Upper lobe of right lung (tissue), 1 donor: ENCODE measurements at regions not wholly inside any gene's neighbourhood (a gene's known extent, or its start where the extent isn't known, plus 50 kb on each side); places are given as distances from the start of the nearest gene placed in this dataset.
"Not testable (repeated sequence)": the region's sequence is repeated elsewhere in the genome, so short reads cannot be mapped to it uniquely, and the experiment has no call there.

Source experiments
- ATAC-seq: fragments of 200-7000 bp; cut with Tn5 transposase; one replicate; pipeline ENCODE4 v1.9.1; 2020; ENCODE audit warnings: mild to moderate bottlenecking, moderate library complexity
- DNase-seq: peaks from one replicate; pipeline ENCODE4 v3.0.0-alpha.2; 2020
- H3K27ac ChIP-seq: fragments of 200-600 bp; one replicate; pipeline ENCODE4 v1.8.0; 2022
- H3K27me3 ChIP-seq: fragments of 200-600 bp; one replicate; pipeline ENCODE4 v1.8.0; 2022; ENCODE audit warnings: mild to moderate bottlenecking
- H3K36me3 ChIP-seq: fragments of 200-600 bp; one replicate; pipeline ENCODE4 v1.8.0; 2022
- H3K4me1 ChIP-seq: fragments of 200-600 bp; one replicate; pipeline ENCODE4 v1.8.0; 2022
- H3K4me3 ChIP-seq: fragments of 200-600 bp; one replicate; pipeline ENCODE4 v1.8.0; 2022; ENCODE audit warnings: mild to moderate bottlenecking
- H3K9me3 ChIP-seq: fragments of 200-600 bp; one replicate; pipeline ENCODE4 v1.8.0; 2022
- intact Hi-C: fragments of 100-400 bp; cut with DNase I; formaldehyde crosslinking; loops from one replicate; pipeline ENCODE4 v1.11.0; 2022
- TF ChIP-seq, protein P1 (sequence below): fragments of 200-600 bp; IDR thresholded peaks from one replicate; pipeline ENCODE4 v1.8.0; 2022; ENCODE audit warnings: antibody characterized with exemption
- donor health status: DM: no; HTN: yes; CAD: no; lungs with severe emphysema.

DNA sequence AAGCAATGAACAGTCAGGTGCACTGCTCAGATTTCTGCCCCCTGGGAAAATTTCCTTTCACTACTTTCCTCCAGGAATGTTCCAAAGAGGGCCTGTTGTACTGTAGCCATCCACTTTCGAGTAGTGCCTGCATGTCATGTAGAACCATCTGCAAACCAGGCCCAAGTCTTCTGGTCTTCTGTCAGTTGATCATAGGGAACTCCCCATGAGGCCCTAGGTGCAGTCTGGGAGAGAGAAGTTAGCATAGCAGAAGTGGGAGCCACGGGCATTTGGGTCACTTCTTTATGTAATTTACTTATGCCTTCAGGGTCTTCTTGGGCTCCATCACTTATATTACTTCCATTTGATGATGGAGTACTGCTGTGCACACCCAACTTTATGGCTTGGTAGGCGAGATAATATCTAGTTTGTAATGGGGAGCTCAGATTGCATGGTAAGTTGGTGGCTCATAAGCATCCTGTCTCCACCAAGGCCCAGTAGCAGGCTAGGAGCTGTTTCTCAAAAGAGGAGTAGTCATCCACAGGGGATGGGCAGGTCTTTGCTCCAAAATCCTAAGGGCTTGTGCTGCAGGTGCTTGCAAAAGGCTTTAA lies 151.4 kb downstream of the NFKBIZ start:
- Histone ChIP-seq H3K4me1 (no peaks in the 10 kb centered on the region), H3K36me3 (no peaks in the 10 kb centered on the region), H3K9me3 (no peaks in the 10 kb centered on the region), H3K4me3 (no peak overlapping the region), H3K27ac (no peak overlapping the region), H3K27me3 (no peaks in the 10 kb centered on the region)
- TF ChIP-seq, protein P1, sequence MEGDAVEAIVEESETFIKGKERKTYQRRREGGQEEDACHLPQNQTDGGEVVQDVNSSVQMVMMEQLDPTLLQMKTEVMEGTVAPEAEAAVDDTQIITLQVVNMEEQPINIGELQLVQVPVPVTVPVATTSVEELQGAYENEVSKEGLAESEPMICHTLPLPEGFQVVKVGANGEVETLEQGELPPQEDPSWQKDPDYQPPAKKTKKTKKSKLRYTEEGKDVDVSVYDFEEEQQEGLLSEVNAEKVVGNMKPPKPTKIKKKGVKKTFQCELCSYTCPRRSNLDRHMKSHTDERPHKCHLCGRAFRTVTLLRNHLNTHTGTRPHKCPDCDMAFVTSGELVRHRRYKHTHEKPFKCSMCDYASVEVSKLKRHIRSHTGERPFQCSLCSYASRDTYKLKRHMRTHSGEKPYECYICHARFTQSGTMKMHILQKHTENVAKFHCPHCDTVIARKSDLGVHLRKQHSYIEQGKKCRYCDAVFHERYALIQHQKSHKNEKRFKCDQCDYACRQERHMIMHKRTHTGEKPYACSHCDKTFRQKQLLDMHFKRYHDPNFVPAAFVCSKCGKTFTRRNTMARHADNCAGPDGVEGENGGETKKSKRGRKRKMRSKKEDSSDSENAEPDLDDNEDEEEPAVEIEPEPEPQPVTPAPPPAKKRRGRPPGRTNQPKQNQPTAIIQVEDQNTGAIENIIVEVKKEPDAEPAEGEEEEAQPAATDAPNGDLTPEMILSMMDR = no peak
- intact Hi-C loops = no loop called here
- DNase-seq (no peak), ATAC-seq (no peak)

DNA sequence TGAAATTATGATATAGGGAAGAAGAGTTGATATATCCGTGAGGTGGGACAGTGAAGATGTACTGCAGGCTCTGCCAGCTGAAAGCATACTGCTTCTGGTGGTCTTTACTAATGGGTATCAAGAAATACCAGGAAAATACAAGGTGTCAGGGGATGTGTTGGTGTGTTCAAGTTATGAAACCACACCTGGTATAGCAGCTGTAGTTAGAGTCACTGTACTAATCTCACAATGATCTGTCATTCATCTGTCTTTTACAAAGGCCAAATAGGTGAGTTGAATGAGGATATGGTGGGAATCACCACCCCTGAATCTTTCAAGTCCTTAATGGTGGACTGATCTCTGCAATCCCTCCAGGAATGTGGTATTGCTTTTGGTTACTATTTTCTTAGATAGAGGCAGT lies 152.7 kb downstream of the NFKBIZ start:
- TF ChIP-seq, protein P1 = no peak
- Histone ChIP-seq H3K4me1 (peaks cover 5% of the 10 kb centered on the region), H3K9me3 (no peaks in the 10 kb centered on the region), H3K27ac (no peak overlapping the region), H3K4me3 (no peak overlapping the region), H3K36me3 (no peaks in the 10 kb centered on the region), H3K27me3 (no peaks in the 10 kb centered on the region)
- no peak for ATAC-seq
- intact Hi-C loops = no loop called here
- no peak for DNase-seq

DNA sequence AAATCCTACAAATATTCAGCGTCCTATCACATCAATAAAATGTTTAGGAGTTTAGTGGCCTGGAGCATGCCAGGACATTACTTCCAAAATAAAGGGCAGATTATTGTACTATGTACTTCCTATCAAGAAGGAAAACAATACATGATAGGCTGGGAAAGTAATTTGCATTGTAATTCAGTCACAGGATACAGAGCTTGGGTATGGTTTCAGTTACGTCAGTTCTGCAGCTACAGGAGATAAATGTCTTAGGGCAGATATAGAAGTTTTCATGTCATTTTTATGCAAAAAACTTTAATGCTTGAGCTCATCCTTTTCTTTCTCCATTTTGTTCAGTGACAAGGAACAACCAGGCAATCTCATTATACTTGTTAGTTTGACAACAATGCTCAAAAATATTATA lies 155.2 kb downstream of the NFKBIZ start:
- H3K27ac ChIP-seq = no peak overlapping the region
- intact Hi-C loops = no loop called here
- no peak overlapping the region for H3K4me3 ChIP-seq
- DNase-seq = no peak
- no peak for ATAC-seq
- no peaks in the 10 kb centered on the region for H3K36me3 ChIP-seq
- TF ChIP-seq, protein P1 = no peak
- H3K9me3 ChIP-seq = no peaks in the 10 kb centered on the region
- H3K27me3 ChIP-seq = no peaks in the 10 kb centered on the region
- H3K4me1 ChIP-seq = peaks cover 5% of the 10 kb centered on the region

DNA sequence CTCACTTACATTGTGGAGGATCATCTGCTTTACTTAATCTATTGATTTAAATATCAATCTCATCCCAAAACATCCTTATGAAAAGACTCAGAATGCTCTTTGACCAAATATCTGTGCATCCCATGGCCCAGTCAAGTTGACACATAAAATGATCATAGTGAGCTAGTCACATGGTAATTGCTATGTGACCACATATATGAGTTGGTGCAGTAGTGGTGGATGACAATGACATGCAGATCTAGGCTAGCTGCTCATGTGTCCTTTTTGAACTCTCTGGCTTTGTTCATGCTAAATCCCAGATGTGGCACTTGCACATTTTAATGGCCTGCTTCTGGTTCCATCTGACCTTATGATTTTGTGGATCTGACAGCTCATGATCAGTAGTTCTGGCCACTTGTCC lies 156.2 kb downstream of the NFKBIZ start:
- H3K4me3 ChIP-seq = no peak overlapping the region
- no peaks in the 10 kb centered on the region for H3K27me3 ChIP-seq
- no peak for DNase-seq
- TF ChIP-seq, protein P1 = no peak
- H3K4me1 ChIP-seq = peaks cover 5% of the 10 kb centered on the region
- H3K9me3 ChIP-seq = no peaks in the 10 kb centered on the region
- H3K27ac ChIP-seq = no peak overlapping the region
- no peak for ATAC-seq
- H3K36me3 ChIP-seq = no peaks in the 10 kb centered on the region
- intact Hi-C loops = no loop called here

DNA sequence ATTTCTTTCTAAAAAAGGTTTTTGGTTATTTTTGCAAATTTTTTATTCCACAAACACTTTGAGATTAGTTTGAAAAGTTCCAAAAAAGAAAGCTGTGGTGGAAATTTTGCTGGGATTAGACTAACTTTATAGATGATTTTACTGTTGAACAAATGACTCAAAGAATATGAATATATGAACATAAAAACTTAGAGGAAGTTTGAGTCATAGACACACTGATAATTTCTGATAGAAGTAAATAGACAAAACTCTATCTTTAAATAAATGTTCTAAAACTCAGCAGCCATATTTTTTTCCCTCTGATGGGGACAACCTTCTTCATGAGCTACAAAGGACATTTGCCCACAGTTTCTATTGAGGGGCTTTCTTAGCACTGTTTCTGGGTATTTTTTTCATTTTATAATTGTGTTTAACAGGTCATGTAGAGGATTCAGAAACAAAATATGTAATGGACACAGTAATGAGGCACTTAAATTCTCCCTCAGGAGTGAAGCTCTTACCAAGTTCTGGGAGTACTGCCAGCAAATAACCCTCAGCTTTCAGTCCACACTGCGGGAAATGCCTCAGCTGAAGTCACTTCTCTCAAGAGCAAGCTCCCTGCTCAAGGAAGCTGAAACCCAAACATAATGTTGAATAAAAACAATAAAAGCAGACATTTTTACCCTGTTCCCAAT lies 157.6 kb downstream of the NFKBIZ start:
- ATAC-seq = peak; percentile 94
- no peak overlapping the region for H3K27ac ChIP-seq
- intact Hi-C loops = no loop called here
- H3K4me1 ChIP-seq = peaks cover 5% of the 10 kb centered on the region
- TF ChIP-seq, protein P1 = no peak
- H3K36me3 ChIP-seq = no peaks in the 10 kb centered on the region
- no peaks in the 10 kb centered on the region for H3K27me3 ChIP-seq
- H3K4me3 ChIP-seq = no peak overlapping the region
- no peaks in the 10 kb centered on the region for H3K9me3 ChIP-seq
- DNase-seq = no peak

DNA sequence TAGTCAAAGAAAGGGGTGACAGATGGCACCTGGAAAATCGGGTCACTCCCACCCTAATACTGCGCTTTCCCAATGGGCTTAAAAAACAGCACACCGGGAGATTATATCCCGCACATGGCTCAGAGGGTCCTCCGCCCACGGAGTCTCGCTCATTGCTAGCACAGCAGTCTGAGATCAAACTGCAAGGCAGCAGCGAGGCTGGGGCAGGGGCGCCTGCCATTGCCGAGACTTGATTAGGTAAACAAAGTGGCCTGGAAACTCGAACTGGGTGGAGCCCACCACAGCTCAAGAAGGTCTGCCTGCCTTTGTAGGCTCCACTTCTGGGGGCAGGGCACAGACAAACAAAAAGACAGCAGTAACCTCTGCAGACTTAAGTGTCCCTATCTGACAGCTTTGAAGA lies 159.1 kb downstream of the NFKBIZ start:
- H3K27ac ChIP-seq, H3K36me3 ChIP-seq, H3K9me3 ChIP-seq, H3K27me3 ChIP-seq, H3K4me3 ChIP-seq, intact Hi-C loops, ATAC-seq, H3K4me1 ChIP-seq, DNase-seq: not testable (repeated sequence)
